HG02642 (cell line): ENCODE measurements at regions not wholly inside any gene's neighbourhood (a gene's known extent, or its start where the extent isn't known, plus 50 kb on each side); places are given as distances from the start of the nearest gene placed in this dataset.
"Not testable (repeated sequence)": the region's sequence is repeated elsewhere in the genome, so short reads cannot be mapped to it uniquely, and the experiment has no call there.

ENCODE experiments used
- ATAC-seq: cut with Tn5 transposase; IDR thresholded peaks from one replicate; pipeline ENCODE4 v1.9.1; 2021; ENCODE audit warnings: mild to moderate bottlenecking; ENCODE audit not compliant: unreplicated experiment, poor library complexity

DNA sequence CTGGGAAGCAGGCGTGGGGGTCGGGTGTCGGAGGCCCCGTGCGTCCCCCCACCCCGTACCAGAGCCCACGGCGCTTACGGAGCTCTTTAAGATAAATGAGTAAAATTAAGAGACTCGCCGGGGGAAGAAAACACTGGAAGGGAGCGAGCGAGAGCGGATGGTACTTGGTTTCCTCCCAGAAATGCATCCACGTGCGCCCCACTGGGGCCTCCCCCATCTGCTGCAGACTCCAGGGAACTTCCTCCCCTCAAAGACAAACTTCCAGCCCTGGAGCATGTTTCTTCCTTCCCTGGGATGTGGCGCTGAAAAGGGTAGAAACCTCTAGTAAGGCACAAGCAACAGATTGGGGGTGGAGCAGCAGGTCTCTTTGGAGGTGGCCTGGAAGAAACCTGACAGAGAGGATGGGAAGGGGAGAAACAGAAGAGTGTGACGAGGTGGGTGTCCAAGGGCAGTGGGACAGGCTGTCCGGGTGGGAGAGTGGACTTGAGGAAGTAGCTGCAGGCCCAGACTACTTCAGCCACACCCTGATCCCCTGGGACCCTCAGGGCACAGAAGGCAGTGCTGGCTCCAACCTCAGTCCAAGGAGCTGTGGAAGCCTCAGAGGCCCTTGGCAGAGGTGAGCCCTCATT is 91.2 kb downstream of the TRIM43 start:
- not testable (repeated sequence) for ATAC-seq

DNA sequence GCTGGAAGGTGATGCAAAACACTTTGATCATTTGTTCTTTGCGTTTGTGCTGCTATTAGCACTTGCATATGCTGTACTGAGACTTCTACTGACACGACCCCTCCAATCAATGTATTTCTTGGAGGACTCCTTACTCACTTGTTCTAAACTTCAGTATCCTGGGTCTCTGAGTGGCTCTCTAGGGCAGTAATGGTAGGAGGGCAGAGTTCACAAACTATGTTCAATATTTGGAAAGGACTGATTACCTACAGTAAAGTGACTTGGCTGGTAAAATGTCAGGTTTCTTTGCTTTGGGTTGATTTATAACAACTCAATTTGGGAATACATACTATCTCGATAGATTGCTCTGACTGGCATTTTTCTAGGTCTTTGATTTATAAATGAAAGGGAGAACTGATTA is 93.7 kb downstream of the TRIM43 start:
- no peak for ATAC-seq

DNA sequence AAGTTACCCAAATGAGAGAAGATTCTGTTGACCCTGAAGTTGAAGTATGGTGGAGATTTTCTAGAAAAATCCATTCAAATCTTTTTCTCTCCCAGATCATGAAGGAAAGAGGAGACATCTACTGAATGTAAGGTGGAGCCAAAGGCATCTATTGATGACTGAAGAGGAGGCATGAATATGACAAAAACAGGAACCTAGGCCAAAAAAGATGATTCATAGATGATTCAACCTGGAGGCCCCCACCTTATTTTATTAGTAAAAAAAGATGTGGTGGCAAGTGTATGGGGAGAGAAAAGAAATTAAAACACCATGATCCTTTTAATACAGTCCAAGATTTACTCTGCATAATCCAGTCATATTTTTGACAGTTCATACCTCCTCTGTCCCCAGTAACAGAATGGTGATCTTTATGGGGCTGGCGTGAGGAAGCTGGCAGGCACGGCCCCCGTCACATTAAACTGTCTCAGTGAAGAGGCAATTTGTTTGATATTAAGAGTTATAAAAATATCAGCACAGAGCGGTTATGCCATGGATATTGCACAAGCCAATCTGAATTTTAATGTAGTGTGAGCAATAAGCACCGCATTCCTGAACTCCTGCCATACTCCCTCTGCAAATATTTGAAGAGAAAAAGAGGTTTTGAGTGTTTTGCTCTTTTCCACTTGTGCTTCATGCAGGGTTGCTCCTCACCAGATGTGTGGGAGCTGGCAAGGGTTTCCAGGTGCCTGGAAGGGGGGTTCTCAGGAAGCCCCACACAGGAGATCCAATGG is 94.4 kb downstream of the TRIM43 start:
- ATAC-seq, result not testable (repeated sequence)

DNA sequence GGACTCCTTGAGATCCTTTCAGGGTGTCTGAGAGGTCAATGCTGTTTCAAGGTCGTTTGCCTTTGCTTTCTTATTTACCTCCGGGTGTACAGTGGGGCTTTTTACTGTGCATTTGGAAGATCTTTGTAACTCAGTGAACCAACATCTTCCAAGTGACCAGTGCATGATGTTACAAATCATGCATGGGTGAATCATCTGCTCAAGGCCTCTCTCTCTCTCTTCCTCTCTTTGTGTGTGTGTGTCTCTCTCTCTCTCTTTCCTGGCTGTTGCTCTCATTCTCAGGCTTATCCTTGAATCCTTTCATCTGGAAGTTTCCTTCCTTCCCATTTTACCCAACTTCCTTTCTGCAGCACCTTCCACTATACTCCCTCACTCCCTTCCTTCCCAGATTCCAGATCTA is 96.1 kb downstream of the TRIM43 start:
- ATAC-seq, result not testable (repeated sequence)

DNA sequence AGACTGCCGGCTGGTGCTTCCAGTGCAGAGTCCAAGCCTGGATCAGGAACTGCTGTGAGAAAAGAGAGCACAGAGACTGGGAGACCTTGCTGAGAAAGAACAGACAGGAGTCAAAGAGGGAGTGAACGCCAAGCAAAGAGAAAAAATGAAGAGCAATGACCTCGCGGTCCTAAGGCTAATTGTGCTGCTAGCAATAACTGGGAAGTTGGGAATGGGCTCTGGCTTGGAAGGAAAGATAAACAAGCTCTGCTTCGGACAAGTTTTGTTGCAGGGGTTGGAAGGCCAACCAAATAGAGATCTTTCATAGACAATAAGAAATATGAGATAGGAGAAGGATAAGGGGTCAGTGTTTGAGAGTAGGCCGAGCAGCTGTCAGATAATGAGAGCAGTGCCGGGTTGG is 99.4 kb downstream of the TRIM43 start:
- not testable (repeated sequence) for ATAC-seq

DNA sequence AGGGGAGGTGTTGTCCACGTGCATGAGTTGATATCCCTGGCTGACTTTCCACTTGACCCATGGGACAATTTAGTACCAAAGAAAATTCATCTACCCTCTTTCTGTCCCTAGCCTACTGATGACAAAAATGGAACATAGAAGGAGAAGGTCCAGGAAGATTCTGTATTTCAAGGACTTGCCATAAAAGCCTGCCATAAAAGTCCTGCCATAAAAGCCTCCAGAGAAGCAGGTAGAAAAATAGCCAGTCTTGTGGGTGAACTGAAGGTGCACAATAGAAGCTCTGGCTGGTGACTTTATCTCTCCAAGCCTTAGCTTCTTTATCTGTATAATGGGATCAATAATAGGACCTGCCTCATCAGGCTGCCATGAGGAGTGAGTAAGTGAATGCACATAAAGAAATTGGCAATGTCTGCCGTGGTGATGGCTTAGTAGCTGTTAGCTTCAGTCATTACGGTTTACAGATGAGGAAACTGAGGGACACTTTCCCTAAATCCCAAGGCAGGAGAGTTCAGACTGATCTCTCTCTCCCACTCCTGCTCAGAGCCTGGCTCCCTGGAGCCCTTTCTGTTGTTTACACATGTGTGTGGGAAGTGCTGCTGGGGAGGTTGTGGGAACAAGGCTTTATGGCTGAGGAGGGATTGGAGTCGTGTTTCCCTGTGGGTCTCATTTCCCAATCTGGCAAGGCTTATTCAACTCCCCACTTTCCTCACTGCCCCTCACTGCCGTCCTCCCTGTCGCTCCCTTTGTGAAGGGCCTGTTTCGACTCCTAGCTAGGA is 101.5 kb downstream of the TRIM43 start:
- ATAC-seq, result not testable (repeated sequence)

DNA sequence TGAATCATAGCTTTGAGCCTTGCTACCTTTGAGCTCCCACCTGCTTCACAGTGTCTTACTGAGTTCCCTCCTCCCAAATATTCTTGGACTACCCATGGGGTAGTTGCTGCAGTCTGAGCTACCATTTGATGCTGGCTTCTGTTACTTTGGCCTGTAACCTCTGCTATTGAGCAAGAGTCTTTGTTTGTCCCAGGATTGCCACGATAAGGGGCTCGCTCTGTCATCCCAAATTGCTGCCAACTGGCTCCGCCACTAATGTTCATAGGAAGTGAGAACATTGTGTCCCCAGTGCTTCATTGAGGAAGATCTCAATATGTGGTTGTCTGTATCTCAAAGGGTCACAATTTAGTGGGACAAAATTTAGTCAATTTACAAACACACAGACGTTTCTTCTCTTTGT is 103.8 kb downstream of the TRIM43 start:
- ATAC-seq, result no peak

DNA sequence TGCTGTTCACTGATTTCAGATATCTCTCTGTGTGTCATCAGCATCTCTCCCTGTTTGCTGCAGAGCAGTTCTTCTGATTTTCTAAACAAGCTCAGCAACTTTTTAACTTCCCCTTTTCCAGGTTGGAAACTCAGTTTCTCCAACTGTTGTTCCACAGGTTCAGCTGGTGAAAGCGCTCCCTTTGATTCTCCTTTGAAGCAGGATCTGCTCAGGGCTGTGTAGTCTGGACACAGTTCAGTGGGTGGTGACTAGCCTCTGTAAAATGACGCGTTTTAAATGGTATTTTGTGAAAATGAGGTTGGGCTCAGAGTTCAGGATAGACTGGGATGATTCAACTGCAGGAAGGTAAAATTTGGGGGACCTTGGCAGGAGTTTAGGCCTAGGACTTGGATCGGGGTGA is 106.3 kb downstream of the TRIM43 start:
- no peak for ATAC-seq

DNA sequence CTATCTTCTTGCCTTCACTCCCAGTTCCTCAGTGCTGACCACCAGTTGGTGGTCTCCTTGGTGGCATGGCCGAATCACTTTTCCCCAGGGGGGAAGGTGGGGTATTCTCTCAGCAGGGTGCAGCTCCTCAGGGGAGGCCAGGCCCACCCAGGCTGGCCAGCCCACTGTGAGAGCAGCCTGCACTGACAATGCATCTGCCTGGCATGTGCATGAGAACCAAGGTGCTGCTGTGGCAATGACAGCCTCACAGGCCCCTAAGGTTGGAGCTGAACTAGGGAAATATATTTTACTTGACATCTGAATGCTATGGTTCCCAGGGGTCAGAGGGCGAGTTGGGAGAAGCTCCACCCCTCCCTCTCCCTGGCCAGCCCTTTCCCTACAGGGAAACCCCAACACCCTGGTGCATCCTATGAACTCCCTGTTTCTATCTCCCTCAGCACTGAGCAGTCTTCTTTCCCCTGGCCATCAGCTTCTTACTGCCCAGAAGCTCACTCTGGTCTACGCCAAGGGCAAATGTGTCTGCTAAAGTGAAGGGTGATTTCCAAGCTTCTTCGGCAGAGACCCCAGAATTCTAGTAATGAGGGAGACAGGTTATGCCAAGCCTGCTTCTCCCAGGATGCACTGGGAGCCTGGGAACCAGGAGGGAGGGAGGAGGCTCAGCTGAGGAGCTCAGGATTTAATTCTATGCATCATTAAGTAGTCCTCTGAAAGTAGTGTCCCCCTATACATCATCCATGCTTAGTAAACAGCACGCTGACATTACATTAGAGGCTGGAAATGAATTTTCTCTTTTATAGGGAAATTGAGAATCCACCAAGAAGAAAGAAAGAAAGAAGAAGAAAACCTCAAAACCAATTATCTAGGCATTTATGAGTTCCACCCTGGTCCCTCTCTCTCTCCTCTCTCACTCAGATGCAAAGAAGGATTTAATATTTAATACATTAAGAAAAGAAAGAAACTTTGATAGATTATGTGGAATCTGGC is 107.7 kb downstream of the TRIM43 start:
- ATAC-seq, result not testable (repeated sequence)

DNA sequence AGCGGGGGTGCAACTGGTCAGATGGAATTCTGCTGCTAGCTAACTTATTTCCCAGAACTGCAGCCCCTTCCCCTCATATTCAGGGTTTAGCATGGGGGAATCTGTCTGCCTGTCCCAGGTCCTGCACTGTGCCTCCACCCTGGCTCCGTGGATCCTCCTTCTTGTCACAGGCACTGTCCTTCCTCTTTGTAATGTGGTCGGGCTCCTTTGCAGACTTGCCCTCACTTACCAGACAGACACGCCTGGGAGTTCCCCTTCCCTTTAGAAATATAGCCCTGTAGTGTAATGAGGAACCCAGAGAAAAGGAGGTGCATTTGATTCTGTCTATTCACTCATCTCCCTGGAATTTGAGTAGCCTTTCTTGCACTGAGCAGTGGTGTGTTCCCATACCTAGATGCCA is 108.7 kb downstream of the TRIM43 start:
- ATAC-seq, result no peak

DNA sequence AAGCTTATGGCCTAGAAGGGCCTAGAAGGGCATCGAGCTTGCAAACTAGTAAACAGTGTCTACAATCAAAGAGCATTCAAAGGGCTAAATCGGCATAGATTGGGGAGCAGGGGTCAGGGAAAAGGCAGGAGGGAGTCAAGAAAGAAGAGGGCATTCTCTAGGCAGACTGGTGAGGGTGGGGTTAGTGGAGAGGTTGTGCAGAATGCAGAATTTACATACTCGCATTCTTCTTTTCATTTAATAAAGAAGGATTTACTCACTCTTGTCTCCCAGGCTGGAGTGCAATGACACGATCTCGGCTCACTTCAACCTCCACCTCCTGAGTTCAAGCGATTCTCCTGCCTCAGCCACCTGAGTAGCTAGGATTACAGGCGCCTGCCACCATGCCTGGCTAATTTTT is 110.7 kb downstream of the TRIM43 start:
- no peak for ATAC-seq

DNA sequence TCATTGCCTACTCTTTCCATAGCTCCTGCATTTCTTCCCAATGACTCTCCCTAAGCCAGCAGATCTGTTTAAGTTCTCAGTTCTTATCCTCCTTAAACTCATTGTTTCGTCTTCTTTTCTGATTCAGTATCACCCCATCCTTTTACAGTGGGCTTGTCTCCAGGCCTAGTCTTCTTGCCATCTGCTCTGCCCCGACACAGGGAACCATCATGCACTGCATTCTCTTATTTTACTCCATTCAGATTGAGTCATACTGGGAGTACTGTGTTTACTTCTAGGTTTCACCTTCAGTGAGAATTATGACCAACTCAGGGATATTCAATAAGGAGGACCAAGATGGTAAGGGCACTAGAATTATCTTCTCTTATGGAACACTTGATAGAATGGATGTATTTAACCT is 115.4 kb downstream of the TRIM43 start:
- not testable (repeated sequence) for ATAC-seq

DNA sequence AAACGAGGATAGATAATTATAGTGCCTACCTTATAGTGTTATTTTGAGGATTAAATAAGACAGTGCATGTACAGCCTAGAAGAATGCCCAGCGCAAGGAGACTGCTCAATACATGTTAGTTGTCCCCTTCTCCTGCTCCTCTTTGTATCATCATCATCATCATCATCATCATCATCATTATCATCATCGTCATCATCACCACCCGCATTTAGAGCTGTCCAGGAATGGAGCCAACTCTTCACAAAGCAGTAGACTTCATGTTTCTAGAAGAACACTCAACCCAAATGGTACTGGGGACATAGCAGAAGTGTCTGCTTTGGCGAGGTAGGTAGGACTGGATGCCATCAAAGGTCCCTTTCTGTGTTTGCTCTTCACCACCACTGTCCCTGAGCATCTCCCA is 116.0 kb downstream of the TRIM43 start:
- ATAC-seq, result no peak

DNA sequence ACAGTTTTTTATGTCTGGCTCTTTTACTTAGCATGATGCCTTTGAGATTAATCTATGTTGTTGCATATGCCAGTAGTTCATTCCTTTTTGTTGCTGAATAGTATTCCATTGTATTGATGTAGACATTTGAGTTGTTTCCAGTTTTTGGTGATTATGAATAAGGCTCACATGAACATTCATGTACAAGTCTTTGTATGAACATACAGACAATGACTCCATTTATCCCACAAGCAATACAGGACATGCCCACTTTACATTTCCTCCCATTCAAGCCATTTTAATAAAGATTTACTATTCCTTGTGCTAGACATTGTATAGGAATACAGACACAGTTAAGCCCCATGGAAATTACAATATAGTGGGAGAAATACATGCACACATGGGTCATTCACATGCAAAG is 118.0 kb downstream of the TRIM43 start:
- ATAC-seq, result no peak

DNA sequence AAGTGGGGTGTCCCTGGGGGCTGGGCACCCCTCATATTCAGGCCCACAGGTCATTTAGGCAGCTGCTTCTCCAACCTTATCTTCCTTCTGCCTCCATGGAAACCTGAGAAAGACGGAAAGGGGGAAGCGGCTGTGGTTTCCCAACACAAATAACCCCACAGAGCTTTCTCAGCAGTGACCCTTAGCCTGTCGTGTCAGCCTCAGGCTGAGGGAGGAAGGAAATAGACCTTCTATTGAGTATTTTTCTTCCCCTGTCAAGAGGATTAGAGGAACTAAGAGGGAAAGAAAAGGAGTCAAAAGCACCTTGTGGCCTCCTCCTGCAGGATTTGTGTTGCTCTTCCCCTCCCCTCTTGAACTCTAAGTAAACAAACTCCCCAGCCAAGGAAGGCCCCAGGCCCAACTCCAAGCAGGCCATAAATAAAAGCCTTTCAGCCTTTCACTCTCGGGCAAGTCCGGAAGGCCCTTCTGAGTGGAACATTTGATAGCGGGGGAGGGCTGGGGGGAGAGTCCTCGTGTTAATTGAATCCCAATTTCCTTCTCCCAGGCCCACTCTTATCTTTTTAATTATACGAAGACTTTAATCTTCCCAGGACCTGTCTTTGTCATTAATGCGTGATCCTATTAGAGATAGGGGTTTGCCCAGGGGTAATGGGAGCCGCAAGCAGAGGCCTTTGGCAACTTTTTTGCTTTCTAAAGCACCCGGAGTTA is 121.8 kb downstream of the TRIM43 start:
- ATAC-seq, result not testable (repeated sequence)

DNA sequence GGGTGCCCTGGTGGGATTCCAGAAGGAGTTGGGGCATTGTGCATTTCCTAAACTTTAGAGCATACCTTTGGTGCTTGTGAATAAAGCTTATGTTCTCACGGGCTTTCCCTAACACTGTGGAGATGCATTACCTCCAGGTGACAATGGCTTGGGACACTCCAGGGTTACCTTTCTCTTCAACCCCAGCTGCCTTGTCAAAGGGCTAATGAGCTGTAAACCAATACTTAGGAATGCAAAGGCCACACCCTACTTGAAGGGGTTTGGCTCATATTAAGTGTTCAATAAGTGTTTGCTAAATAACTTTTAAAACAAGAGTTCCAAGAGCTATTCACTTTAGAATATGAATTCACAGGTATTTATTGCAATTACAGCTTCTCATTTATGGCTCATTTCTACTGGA is 122.6 kb downstream of the TRIM43 start:
- not testable (repeated sequence) for ATAC-seq

DNA sequence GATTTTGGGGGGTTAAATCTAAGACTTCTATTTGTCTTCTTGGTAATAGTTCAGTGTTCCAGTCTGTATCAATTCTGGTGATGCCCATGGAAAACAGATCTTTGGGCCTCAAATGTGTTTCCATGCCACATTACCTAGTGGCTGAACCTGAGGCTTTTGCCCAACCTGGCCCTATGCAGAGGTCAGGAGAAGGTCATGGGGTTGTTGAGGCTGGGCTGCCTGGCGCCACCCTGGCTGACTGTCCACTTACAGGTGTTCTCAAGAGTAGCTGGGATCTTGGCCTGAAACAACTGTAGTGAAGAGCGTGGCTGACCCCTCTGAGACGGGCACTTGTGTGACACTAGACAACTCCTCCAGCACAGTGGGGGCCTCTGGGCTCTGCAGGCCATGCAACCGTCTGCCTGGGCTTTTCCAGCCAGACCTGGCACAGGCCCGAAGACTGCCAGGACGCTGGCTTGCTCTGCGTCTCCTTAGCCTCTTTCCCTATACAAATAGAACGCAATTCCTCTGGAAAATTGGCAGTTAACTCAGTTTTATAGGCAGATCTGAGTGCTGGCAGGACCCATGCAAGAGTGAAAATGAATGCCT is 127.8 kb downstream of the TRIM43 start:
- ATAC-seq, result no peak

DNA sequence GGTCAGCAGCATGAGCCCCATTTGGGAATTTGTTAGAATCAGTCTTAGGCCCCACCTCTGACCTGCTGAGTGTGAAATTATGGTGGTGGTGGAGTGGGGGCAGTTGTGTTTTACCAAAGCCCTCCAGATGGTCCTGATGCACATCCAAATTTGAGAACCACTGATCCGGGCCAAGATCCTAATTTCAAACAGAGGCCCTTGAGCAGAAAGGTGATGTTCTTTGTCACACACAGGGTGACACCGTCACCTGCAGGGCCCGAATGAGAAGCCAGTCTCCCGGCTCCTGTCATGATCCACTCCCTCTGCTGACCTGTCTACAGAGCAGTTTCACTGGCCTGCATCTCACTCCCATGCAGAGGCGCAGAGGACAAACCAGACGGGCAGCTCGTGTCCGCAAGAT is 129.9 kb downstream of the TRIM43 start:
- no peak for ATAC-seq

DNA sequence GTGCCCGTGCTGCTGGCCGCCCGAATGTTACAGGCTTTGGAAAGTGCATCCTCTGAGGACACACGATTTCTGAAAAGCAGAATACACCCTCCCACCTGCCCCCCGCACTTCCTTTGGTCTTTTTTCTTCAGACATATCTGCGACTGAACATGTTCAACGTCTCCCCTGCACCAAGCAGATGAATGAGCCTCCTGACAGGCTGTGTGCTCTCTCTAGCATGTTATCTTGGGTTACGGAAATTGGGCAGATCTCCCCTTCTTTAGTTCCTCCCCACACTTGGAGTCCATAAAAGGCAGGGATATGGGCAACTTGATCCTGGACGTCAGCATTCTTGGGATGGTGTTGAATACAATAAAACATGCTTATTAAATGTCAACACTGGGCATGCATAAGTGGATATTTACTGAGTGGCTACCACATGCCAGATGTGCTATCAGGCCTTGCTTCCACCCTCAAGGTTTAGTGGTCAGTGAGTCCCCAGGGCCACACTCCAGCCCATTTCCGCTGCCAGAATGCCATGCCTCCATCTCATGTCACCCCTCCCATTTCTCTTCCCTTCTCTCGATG is 130.4 kb downstream of the TRIM43 start:
- no peak for ATAC-seq
